H1 (cell line): ENCODE measurements at regions not wholly inside any gene's neighbourhood (a gene's known extent, or its start where the extent isn't known, plus 50 kb on each side); places are given as distances from the start of the nearest gene placed in this dataset.

Source experiments
- CTCF ChIA-PET: fragments of 300-600 bp; sonication (Branson Sonifier 250); formaldehyde crosslinking; loops from one replicate; lab custom pipeline; 2021; ENCODE audit not compliant: partially characterized antibody; lab: Charles Lee
- POLR2A ChIA-PET: fragments of 300-600 bp; sonication (Branson Sonifier 250); formaldehyde crosslinking; loops from one replicate; lab custom pipeline; 2021; ENCODE audit warnings: inconsistent platforms; ENCODE audit not compliant: partially characterized antibody; lab: Charles Lee
- DNase-seq, 2 experiments: peaks; one replicate each; pipeline versions ENCODE4 v3.0.0 to v3.0.0-alpha.2; 2010 to 2022; ENCODE audit warnings: low spot score in 2 of 2, low read depth in 1 of 2, mixed read lengths in 1 of 2
- FAIRE-seq: peaks from 2 replicates; lab custom pipeline; 2011; peaks lifted over from hg19 to GRCh38; lab: Jason Lieb, UNC
- H2AFZ ChIP-seq: 2 replicates; pipeline ENCODE4 v1.8.1; 2012; ENCODE audit warnings: low read length, inconsistent platforms
- H2AK5ac ChIP-seq: 2 replicates; pipeline ENCODE4 v1.6.1; 2013; ENCODE audit warnings: low read depth, low read length
- H2BK120ac ChIP-seq: replicated peaks from 2 replicates; pipeline ENCODE3; 2013; ENCODE audit warnings: low read depth, low read length, inconsistent platforms
- H2BK12ac ChIP-seq: 2 replicates; pipeline ENCODE4 v1.6.1; 2013; ENCODE audit warnings: low read depth, low read length
- H2BK15ac ChIP-seq: 2 replicates; pipeline ENCODE4 v1.6.1; 2013; ENCODE audit warnings: low read length
- H2BK20ac ChIP-seq: 2 replicates; pipeline ENCODE4 v1.6.1; 2013; ENCODE audit warnings: low read length
- H2BK5ac ChIP-seq: 2 replicates; pipeline ENCODE4 v1.6.1; 2013; ENCODE audit warnings: low read depth, low read length
- H3K14ac ChIP-seq: 2 replicates; pipeline ENCODE4 v1.6.1; 2013; ENCODE audit warnings: inconsistent platforms; ENCODE audit not compliant: insufficient read length
- H3K18ac ChIP-seq: 2 replicates; pipeline ENCODE4 v1.6.1; 2013; ENCODE audit warnings: low read length; ENCODE audit errors: extremely low read depth
- H3K23ac ChIP-seq: 2 replicates; pipeline ENCODE4 v1.6.1; 2013; ENCODE audit warnings: inconsistent platforms; ENCODE audit not compliant: insufficient read length
- H3K23me2 ChIP-seq: 2 replicates; pipeline ENCODE4 v1.6.1; 2013; ENCODE audit warnings: low read depth, low read length
- H3K27ac ChIP-seq: 2 replicates; pipeline ENCODE4 v1.6.1; 2011; ENCODE audit warnings: low read depth, low read length, inconsistent platforms
- H3K27me3 ChIP-seq, 4 experiments: replicated peaks in 1 of 4; 1 replicate in 1 of 4; 2 replicates in 3 of 4; pipeline versions ENCODE4 v1.6.1 to v1.8.1; 2011 to 2013; ENCODE audit warnings: low read length in 3 of 4, mild to moderate bottlenecking in 3 of 4, inconsistent platforms in 2 of 4, mixed read lengths in 2 of 4, moderate library complexity in 1 of 4; ENCODE audit not compliant: control insufficient read depth in 3 of 4, insufficient read depth in 3 of 4; ENCODE audit errors: extremely low read depth in 1 of 4
- H3K36me3 ChIP-seq, 4 experiments: 2 replicates each; pipeline versions ENCODE4 v1.6.1 to v1.8.1; 2011 to 2013; ENCODE audit warnings: mild to moderate bottlenecking in 4 of 4, low read length in 3 of 4, moderate library complexity in 2 of 4, control low read depth in 1 of 4, inconsistent platforms in 1 of 4; ENCODE audit not compliant: insufficient read depth in 4 of 4, control insufficient read depth in 2 of 4
- H3K4ac ChIP-seq: replicated peaks from 2 replicates; pipeline ENCODE3; 2013; ENCODE audit warnings: low read length, low read depth, mixed read lengths, inconsistent platforms; ENCODE audit not compliant: insufficient read length
- H3K4me1 ChIP-seq, 4 experiments: replicated peaks in 1 of 4; 1 replicate in 1 of 4; 2 replicates in 3 of 4; pipeline versions ENCODE4 v1.6.1 to v1.8.1; 2011 to 2013; ENCODE audit warnings: low read length in 3 of 4, inconsistent platforms in 2 of 4, mixed read lengths in 1 of 4; ENCODE audit not compliant: insufficient read depth in 4 of 4, control insufficient read depth in 3 of 4
- H3K4me2 ChIP-seq, 2 experiments: 2 replicates each; pipeline versions ENCODE4 v1.6.1 to v1.8.1; 2011 to 2013; ENCODE audit warnings: low read depth in 2 of 2, low read length in 2 of 2, control low read depth in 1 of 2, inconsistent platforms in 1 of 2, mild to moderate bottlenecking in 1 of 2; ENCODE audit not compliant: insufficient read depth in 1 of 2
- H3K4me3 ChIP-seq, 4 experiments: fragments of 200-600, 300-600 bp in 1 of 4; sonication (generic), shearing (Covaris generic), sonication (Bioruptor Twin) in 1 of 4; 2 replicates each; pipeline versions ENCODE4 v1.5.1 to v1.8.1; 2011 to 2016; ENCODE audit warnings: low read length in 4 of 4, low read depth in 3 of 4, control low read depth in 2 of 4, inconsistent platforms in 2 of 4, mild to moderate bottlenecking in 2 of 4, mixed read lengths in 1 of 4, moderate library complexity in 1 of 4; ENCODE audit not compliant: insufficient read depth in 2 of 4; ENCODE audit errors: extremely low read depth in 1 of 4
- H3K56ac ChIP-seq: replicated peaks from 2 replicates; pipeline ENCODE3; 2013; ENCODE audit warnings: low read depth, mild to moderate bottlenecking, mixed read lengths, low read length, inconsistent platforms; ENCODE audit not compliant: insufficient read length
- H3K79me1 ChIP-seq: 2 replicates; pipeline ENCODE4 v1.6.1; 2013; ENCODE audit warnings: low read depth, low read length, control low read depth
- H3K79me2 ChIP-seq, 2 experiments: 2 replicates each; pipeline versions ENCODE4 v1.6.1 to v1.8.1; 2012 to 2013; ENCODE audit warnings: low read length in 2 of 2, mild to moderate bottlenecking in 2 of 2, inconsistent platforms in 1 of 2; ENCODE audit not compliant: insufficient read depth in 2 of 2, control insufficient read depth in 1 of 2
- H3K9ac ChIP-seq, 4 experiments: replicated peaks in 1 of 4; 1 replicate in 1 of 4; 2 replicates in 3 of 4; pipeline versions ENCODE4 v1.6.1 to v1.8.1; 2011 to 2013; ENCODE audit warnings: low read depth in 3 of 4, low read length in 3 of 4, control low read depth in 2 of 4, mild to moderate bottlenecking in 2 of 4, moderate library complexity in 2 of 4, inconsistent platforms in 1 of 4; ENCODE audit errors: extremely low read depth in 1 of 4
- H3K9me3 ChIP-seq, 2 experiments: 2 replicates each; pipeline versions ENCODE4 v1.6.1 to v1.8.1; 2012 to 2013; ENCODE audit warnings: mild to moderate bottlenecking in 2 of 2, moderate library complexity in 2 of 2, control low read depth in 1 of 2, inconsistent platforms in 1 of 2, low read depth in 1 of 2, low read length in 1 of 2, mixed read lengths in 1 of 2; ENCODE audit not compliant: insufficient read depth in 2 of 2
- H4K20me1 ChIP-seq, 2 experiments: replicated peaks in 1 of 2; 2 replicates each; pipeline versions ENCODE3 to v1.8.1; 2011 to 2013; ENCODE audit warnings: inconsistent platforms in 2 of 2, low read length in 2 of 2, mild to moderate bottlenecking in 1 of 2; ENCODE audit not compliant: insufficient read depth in 2 of 2, control insufficient read depth in 1 of 2
- H4K5ac ChIP-seq: 2 replicates; pipeline ENCODE4 v1.6.1; 2013; ENCODE audit warnings: low read length, low read depth, mixed read lengths, inconsistent platforms; ENCODE audit not compliant: insufficient read length
- H4K8ac ChIP-seq: 2 replicates; pipeline ENCODE4 v1.8.0; 2013; ENCODE audit warnings: mild to moderate bottlenecking, moderate library complexity, low read length, inconsistent platforms; ENCODE audit not compliant: insufficient read depth; ENCODE audit errors: extremely low read depth
- H4K91ac ChIP-seq: replicated peaks from 2 replicates; pipeline ENCODE3; 2013; ENCODE audit warnings: low read length, mixed read lengths, inconsistent platforms; ENCODE audit not compliant: insufficient read length
- ASH2L ChIP-seq: fragments of 200-600, 300-600 bp; sonication (generic); IDR thresholded peaks from one replicate; pipeline ENCODE4 v1.7.1; 2017; ENCODE audit warnings: low read length
- MAFK ChIP-seq: IDR thresholded peaks from 2 replicates; pipeline ENCODE4 v1.6.1; 2012; ENCODE audit warnings: low read depth, mild to moderate bottlenecking, improper control_type of control experiment, low read length
- WGBS, 2 experiments: shearing (Covaris generic) in 1 of 2; methylation state at CpG; one replicate each; pipeline versions ENCODE4 v1.1.6 to v1.1.7; 2013 to 2015; ENCODE audit warnings: low lambda C conversion rate in 2 of 2, mixed read lengths in 2 of 2, inconsistent platforms in 1 of 2, low coverage in 1 of 2, missing lambda C conversion rate in 1 of 2; ENCODE audit not compliant: insufficient replicate concordance in 2 of 2, insufficient coverage in 1 of 2, insufficient read length in 1 of 2; ENCODE audit errors: extremely low coverage in 1 of 2, missing lambda C conversion rate in 1 of 2; 5-methylcytosine and 5-hydroxymethylcytosine counted together

GRCh38 chr3:46080124-46080968 lies 53.1 kb upstream of the XCR1 start:
- no peak overlapping the region for H3K23ac ChIP-seq
- TF ChIP-seq ASH2L: no peak
- TF ChIP-seq MAFK: no peak

More at GRCh38 chr3:46080124-46080968, 53.1 kb upstream of the XCR1 start:
- H3K79me2 ChIP-seq: no peaks in the 10 kb centered on the region
- no peaks in the 10 kb centered on the region for H3K27me3 ChIP-seq
- no peak overlapping the region for H3K4me2 ChIP-seq
- no peaks in the 10 kb centered on the region for H3K79me1 ChIP-seq
- CTCF ChIA-PET: interaction anchor here (0.8 to 7.4 kb wide), 14 partner anchors 8 to 333 kb away, joined by 3 to 92 read pairs (median 10); partner anchors contain the start of gene CCR1
- H3K4ac ChIP-seq: no peak overlapping the region
- H3K23me2 ChIP-seq: no peaks in the 10 kb centered on the region
- DNase-seq: no peak
- no peak overlapping the region for H2AFZ ChIP-seq
- no peak overlapping the region for H3K14ac ChIP-seq
- H2BK12ac ChIP-seq: no peak overlapping the region
- no peaks in the 10 kb centered on the region for H3K4me1 ChIP-seq
- no peak overlapping the region for H4K8ac ChIP-seq
- no peak overlapping the region for H2AK5ac ChIP-seq
- no peak overlapping the region for H3K9ac ChIP-seq
- no peak overlapping the region for H2BK20ac ChIP-seq
- H3K36me3 ChIP-seq: no peaks in the 10 kb centered on the region
- no peak overlapping the region for H3K18ac ChIP-seq
- H4K5ac ChIP-seq: no peak overlapping the region
- 91% methylated on average over 6 of the region's 6 CpGs; no CpG with 5 or more reads in 1 of the 2 experiments for WGBS, 2 experiments
- no peak overlapping the region for H2BK120ac ChIP-seq
- POLR2A ChIA-PET: no interaction called here
- H3K56ac ChIP-seq: no peak overlapping the region
- no peaks in the 10 kb centered on the region for H4K20me1 ChIP-seq
- no peak overlapping the region for H3K4me3 ChIP-seq
- H2BK15ac ChIP-seq: no peak overlapping the region
- H2BK5ac ChIP-seq: no peak overlapping the region
- H3K27ac ChIP-seq: no peak overlapping the region
- no peak overlapping the region for H4K91ac ChIP-seq
- FAIRE-seq: no peak
- H3K9me3 ChIP-seq: peaks cover 3 to 8% of the 10 kb centered on the region in 2 experiments; a peak in 3 of 4 replicates
